Adrenal gland (tissue), 5 donors: ENCODE measurements at regions not wholly inside any gene's neighbourhood (a gene's known extent, or its start where the extent isn't known, plus 50 kb on each side); places are given as distances from the start of the nearest gene placed in this dataset.

Experiments
- CTCF ChIP-seq, 6 experiments: fragments of 450-650 bp in 4 of 6; fragments of 200-600 bp in 2 of 6; sonication (generic) in 1 of 6; IDR thresholded peaks; 1 replicate in 5 of 6; 2 replicates in 1 of 6; pipeline versions ENCODE4 v1.5.1 to v1.8.0; 2016 to 2021; ENCODE audit warnings: antibody characterized with exemption in 6 of 6, mild to moderate bottlenecking in 2 of 6, moderate library complexity in 1 of 6
- POLR2A ChIP-seq, 2 donors: fragments of 450-650 bp; IDR thresholded peaks; one replicate each; pipeline ENCODE4 v1.6.1; 2017; ENCODE audit warnings: antibody characterized with exemption in 2 of 2, mild to moderate bottlenecking in 2 of 2, moderate library complexity in 1 of 2
- donor health status: DM: no; HTN: no; CAD: no.

- no peak for TF ChIP-seq CTCF (IDR thresholded peaks at IDR 0.05)
- TF ChIP-seq POLR2A (IDR thresholded peaks at IDR 0.05) = no peak
Observed at GRCh38 chr10:6770846-6771245, 190.8 kb upstream of the PRKCQ start.
